RWPE2 (cell line): ENCODE measurements at regions not wholly inside any gene's neighbourhood (a gene's known extent, or its start where the extent isn't known, plus 50 kb on each side); places are given as distances from the start of the nearest gene placed in this dataset.
A peak's percentile ranks its signal among the peaks of the same experiment; 100 is the strongest.

Experiments used
- ATAC-seq: fragments of 200-7000 bp; cut with Tn5 transposase; 3 replicates; pipeline ENCODE4 v1.9.1; 2021; ENCODE audit warnings: low read depth
- DNase-seq: peaks from one replicate; pipeline ENCODE4 v3.0.0-alpha.2; 2020; ENCODE audit warnings: low spot score
- H3K27ac ChIP-seq: fragments of 450-650 bp; 2 replicates; pipeline ENCODE4 v1.5.1; 2017; ENCODE audit warnings: mild to moderate bottlenecking; ENCODE audit not compliant: poor library complexity, severe bottlenecking
- H3K27me3 ChIP-seq: fragments of 250-450 bp; sonication (Bioruptor Pico); 2 replicates; pipeline ENCODE4 v1.5.1; 2021; ENCODE audit warnings: mild to moderate bottlenecking, moderate library complexity; ENCODE audit not compliant: insufficient read depth, poor library complexity, severe bottlenecking
- H3K36me3 ChIP-seq: fragments of 250-450 bp; sonication (Bioruptor Pico); 2 replicates; pipeline ENCODE4 v1.5.1; 2020; ENCODE audit warnings: low read depth, mild to moderate bottlenecking, moderate library complexity
- H3K4me1 ChIP-seq: fragments of 250-450 bp; sonication (Bioruptor Pico); 2 replicates; pipeline ENCODE4 v1.5.1; 2021; ENCODE audit warnings: mild to moderate bottlenecking, moderate library complexity; ENCODE audit not compliant: insufficient read depth, poor library complexity, severe bottlenecking
- H3K4me3 ChIP-seq: fragments of 250-450 bp; sonication (Bioruptor Pico); 2 replicates; pipeline ENCODE4 v1.5.1; 2021; ENCODE audit warnings: mild to moderate bottlenecking, moderate library complexity; ENCODE audit not compliant: severe bottlenecking
- H3K9me3 ChIP-seq: fragments of 250-450 bp; sonication (Bioruptor Pico); 2 replicates; pipeline ENCODE4 v1.5.1; 2021; ENCODE audit warnings: mild to moderate bottlenecking, moderate library complexity; ENCODE audit not compliant: severe bottlenecking
- CTCF ChIP-seq: fragments of 450-650 bp; IDR thresholded peaks from one replicate; pipeline ENCODE4 v1.5.1; 2017; ENCODE audit warnings: mild to moderate bottlenecking, moderate library complexity; ENCODE audit not compliant: poor library complexity, severe bottlenecking

- TF ChIP-seq CTCF, result no peak
- H3K36me3 ChIP-seq, result no peaks in the 10 kb centered on the region
- DNase-seq, result no peak
- H3K27me3 ChIP-seq, result no peaks in the 10 kb centered on the region
- no peak overlapping the region for H3K4me3 ChIP-seq
- peaks cover 8% of the 10 kb centered on the region for H3K4me1 ChIP-seq
- no peaks in the 10 kb centered on the region for H3K9me3 ChIP-seq
- no peak; the same call in 2 of the 3 replicates for ATAC-seq
- no peak overlapping the region for H3K27ac ChIP-seq
Measured at GRCh38 chr3:23112491-23112890, 90.6 kb upstream of the UBE2E2 start.

GRCh38 chr3:23113455-23114171, 89.5 kb upstream of the UBE2E2 start:
- Histone ChIP-seq H3K9me3 (no peaks in the 10 kb centered on the region), H3K27me3 (no peaks in the 10 kb centered on the region), H3K4me1 (peaks cover 8% of the 10 kb centered on the region), H3K4me3 (no peak overlapping the region), H3K36me3 (no peaks in the 10 kb centered on the region), H3K27ac (no peak overlapping the region)
- ATAC-seq, result peak; percentile 89
- no peak for TF ChIP-seq CTCF
- DNase-seq, result no peak

- DNase-seq (no peak), ATAC-seq (no peak)
- no peak for TF ChIP-seq CTCF
- Histone ChIP-seq H3K36me3 (no peaks in the 10 kb centered on the region), H3K27ac (no peak overlapping the region), H3K4me3 (no peak overlapping the region), H3K27me3 (no peaks in the 10 kb centered on the region), H3K4me1 (peaks cover 8% of the 10 kb centered on the region), H3K9me3 (no peaks in the 10 kb centered on the region)
Measured at GRCh38 chr3:23114432-23114831, 88.7 kb upstream of the UBE2E2 start.

- no peak for DNase-seq
- no peaks in the 10 kb centered on the region for H3K9me3 ChIP-seq
- H3K4me3 ChIP-seq, result no peak overlapping the region
- TF ChIP-seq CTCF, result no peak
- H3K36me3 ChIP-seq, result no peaks in the 10 kb centered on the region
- no peak for ATAC-seq
- H3K27me3 ChIP-seq, result no peaks in the 10 kb centered on the region
- peaks cover 8% of the 10 kb centered on the region for H3K4me1 ChIP-seq
- H3K27ac ChIP-seq, result no peak overlapping the region
Measured at GRCh38 chr3:23115171-23115877, 87.8 kb upstream of the UBE2E2 start.
